NCI-H345 treated with DMSO at 0.1 percent for 48 hours (cell line): ENCODE measurements at regions not wholly inside any gene's neighbourhood (a gene's known extent, or its start where the extent isn't known, plus 50 kb on each side); places are given as distances from the start of the nearest gene placed in this dataset.

Experiments used
- DNase-seq: peaks from one replicate; lab custom pipeline; 2025; ENCODE audit not compliant: unreplicated experiment; lab: John Stamatoyannopoulos, UW

DNA sequence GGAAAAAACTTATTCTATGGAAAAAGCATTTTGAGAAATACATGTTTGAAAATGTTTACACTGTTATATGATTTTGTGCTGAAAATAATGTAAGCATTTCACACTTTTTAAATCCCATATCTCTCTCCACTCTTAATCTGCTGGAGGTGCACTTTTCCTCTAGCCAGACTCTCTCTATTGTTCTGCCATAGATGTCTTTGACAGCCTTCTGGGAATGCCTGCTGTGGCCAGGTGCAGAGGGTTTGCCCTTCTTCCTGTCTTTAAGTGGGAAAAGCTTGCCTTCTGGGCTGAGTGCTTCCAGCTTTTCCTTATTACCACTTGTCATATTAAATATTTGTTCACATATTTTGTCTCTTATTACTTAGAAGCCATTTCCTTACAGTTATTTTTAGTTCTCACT lies 60.1 kb upstream of the PPM1H start:
- DNase-seq: no peak

DNA sequence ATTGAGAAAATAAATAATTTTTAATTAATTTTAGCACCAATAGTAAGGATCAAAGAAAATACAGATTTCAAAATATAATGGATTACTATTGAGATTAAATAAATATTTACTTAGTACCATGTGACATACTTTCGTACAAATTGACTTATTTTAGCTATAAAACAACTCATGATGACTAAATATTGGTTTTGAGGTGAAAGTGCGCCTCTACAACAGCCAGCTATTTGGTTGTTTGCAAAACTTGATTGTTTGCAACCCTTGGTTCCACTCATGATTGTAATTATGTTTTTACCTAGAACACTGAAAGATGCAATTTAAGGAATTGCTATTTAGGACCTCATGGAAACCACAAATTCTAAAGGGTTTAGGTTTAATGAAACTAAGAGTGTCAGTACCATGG lies 51.9 kb upstream of the PPM1H start:
- no peak for DNase-seq
